GM19328 (cell line): ENCODE measurements at regions not wholly inside any gene's neighbourhood (a gene's known extent, or its start where the extent isn't known, plus 50 kb on each side); places are given as distances from the start of the nearest gene placed in this dataset.
"Not testable (repeated sequence)": the region's sequence is repeated elsewhere in the genome, so short reads cannot be mapped to it uniquely, and the experiment has no call there.

ENCODE experiments used
- ATAC-seq: cut with Tn5 transposase; IDR thresholded peaks from one replicate; pipeline ENCODE4 v1.9.1; 2021; ENCODE audit warnings: mild to moderate bottlenecking, moderate library complexity; ENCODE audit not compliant: unreplicated experiment

GRCh38 chr17:70564006-70564620 is 394.8 kb downstream of the KCNJ2 start:
- no peak for ATAC-seq

- ATAC-seq = no peak
Measured at GRCh38 chr17:70569128-70569527, 399.8 kb downstream of the KCNJ2 start.

- no peak for ATAC-seq
Measured at GRCh38 chr17:70577456-70577855, 408.1 kb downstream of the KCNJ2 start.

GRCh38 chr17:70581459-70581858 is 412.1 kb downstream of the KCNJ2 start:
- no peak for ATAC-seq

GRCh38 chr17:70582777-70583176 is 413.4 kb downstream of the KCNJ2 start:
- no peak for ATAC-seq

GRCh38 chr17:70584255-70584654 is 414.9 kb downstream of the KCNJ2 start:
- ATAC-seq = no peak

- no peak for ATAC-seq
Measured at GRCh38 chr17:70588003-70588402, 418.7 kb downstream of the KCNJ2 start.

GRCh38 chr17:70597774-70598173 is 428.4 kb downstream of the KCNJ2 start:
- ATAC-seq = no peak

GRCh38 chr17:70599198-70599597 is 429.9 kb downstream of the KCNJ2 start:
- no peak for ATAC-seq

- not testable (repeated sequence) for ATAC-seq
Measured at GRCh38 chr17:70599945-70600344, 430.6 kb downstream of the KCNJ2 start.

- no peak for ATAC-seq
Measured at GRCh38 chr17:70603226-70603625, 433.9 kb downstream of the KCNJ2 start.

- no peak for ATAC-seq
Measured at GRCh38 chr17:70604854-70605253, 435.5 kb downstream of the KCNJ2 start.

- ATAC-seq = no peak
Measured at GRCh38 chr17:70606086-70606485, 436.8 kb downstream of the KCNJ2 start.

- ATAC-seq = no peak
Measured at GRCh38 chr17:70608193-70608592, 438.9 kb downstream of the KCNJ2 start.

- no peak for ATAC-seq
Measured at GRCh38 chr17:70608957-70609356, 439.6 kb downstream of the KCNJ2 start.

- ATAC-seq = no peak
Measured at GRCh38 chr17:70609566-70609965, 440.2 kb downstream of the KCNJ2 start.

GRCh38 chr17:70610161-70610560 is 440.8 kb downstream of the KCNJ2 start:
- no peak for ATAC-seq

GRCh38 chr17:70613681-70614080 is 444.3 kb downstream of the KCNJ2 start:
- no peak for ATAC-seq

GRCh38 chr17:70615831-70616230 is 446.5 kb downstream of the KCNJ2 start:
- ATAC-seq = no peak

GRCh38 chr17:70618641-70619040 is 449.3 kb downstream of the KCNJ2 start:
- no peak for ATAC-seq

- no peak for ATAC-seq
Measured at GRCh38 chr17:70621566-70621965, 452.2 kb downstream of the KCNJ2 start.

GRCh38 chr17:70622368-70623260 is 453.3 kb downstream of the KCNJ2 start:
- ATAC-seq = no peak
